HG02870 (cell line): ENCODE measurements at regions not wholly inside any gene's neighbourhood (a gene's known extent, or its start where the extent isn't known, plus 50 kb on each side); places are given as distances from the start of the nearest gene placed in this dataset.

ENCODE experiments used
- ATAC-seq: cut with Tn5 transposase; IDR thresholded peaks from one replicate; pipeline ENCODE4 v1.9.1; 2021; ENCODE audit warnings: mild to moderate bottlenecking, moderate library complexity; ENCODE audit not compliant: unreplicated experiment

GRCh38 chr6:168837254-168838036 is 396.5 kb downstream of the SMOC2 start:
- no peak for ATAC-seq

- no peak for ATAC-seq
Measured at GRCh38 chr6:168835991-168836390, 395.0 kb downstream of the SMOC2 start.

- ATAC-seq = no peak
Measured at GRCh38 chr6:168834801-168835200, 393.8 kb downstream of the SMOC2 start.

GRCh38 chr6:168834042-168834587 is 393.1 kb downstream of the SMOC2 start:
- no peak for ATAC-seq

GRCh38 chr6:168828800-168829199 is 387.8 kb downstream of the SMOC2 start:
- ATAC-seq = no peak

DNA sequence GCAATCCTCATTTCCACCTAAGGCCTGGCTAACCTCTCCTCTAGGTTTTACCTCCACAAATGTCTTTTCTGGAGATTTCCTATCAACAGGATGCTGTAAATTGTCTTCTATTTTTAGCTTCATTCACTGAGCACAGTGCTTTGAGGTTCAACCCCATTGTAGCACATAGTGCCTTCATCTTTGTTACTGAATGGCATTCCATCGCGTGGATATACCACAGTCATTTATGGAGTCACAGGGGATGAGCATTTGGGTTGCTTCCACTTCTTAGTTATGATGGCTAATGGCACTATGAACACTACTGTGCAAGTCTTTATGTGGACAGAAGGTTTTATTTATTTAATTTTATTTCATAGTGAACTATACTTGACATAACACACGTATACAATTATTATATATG is 387.1 kb downstream of the SMOC2 start:
- ATAC-seq = no peak

DNA sequence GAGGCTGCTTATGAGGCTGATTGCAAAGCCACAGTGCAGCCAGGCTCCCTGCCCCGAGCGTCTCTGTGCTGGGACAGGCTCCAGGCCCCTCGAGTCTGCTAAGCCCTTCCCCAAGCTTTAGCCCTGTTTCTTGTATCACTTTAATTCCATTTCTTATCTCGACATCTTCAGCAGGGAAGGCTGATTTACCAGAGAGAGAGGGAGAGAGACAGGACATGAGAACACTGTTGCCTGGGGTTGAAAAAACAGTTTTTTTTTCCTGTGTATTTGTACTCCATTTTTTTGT is 386.5 kb downstream of the SMOC2 start:
- ATAC-seq = no peak

DNA sequence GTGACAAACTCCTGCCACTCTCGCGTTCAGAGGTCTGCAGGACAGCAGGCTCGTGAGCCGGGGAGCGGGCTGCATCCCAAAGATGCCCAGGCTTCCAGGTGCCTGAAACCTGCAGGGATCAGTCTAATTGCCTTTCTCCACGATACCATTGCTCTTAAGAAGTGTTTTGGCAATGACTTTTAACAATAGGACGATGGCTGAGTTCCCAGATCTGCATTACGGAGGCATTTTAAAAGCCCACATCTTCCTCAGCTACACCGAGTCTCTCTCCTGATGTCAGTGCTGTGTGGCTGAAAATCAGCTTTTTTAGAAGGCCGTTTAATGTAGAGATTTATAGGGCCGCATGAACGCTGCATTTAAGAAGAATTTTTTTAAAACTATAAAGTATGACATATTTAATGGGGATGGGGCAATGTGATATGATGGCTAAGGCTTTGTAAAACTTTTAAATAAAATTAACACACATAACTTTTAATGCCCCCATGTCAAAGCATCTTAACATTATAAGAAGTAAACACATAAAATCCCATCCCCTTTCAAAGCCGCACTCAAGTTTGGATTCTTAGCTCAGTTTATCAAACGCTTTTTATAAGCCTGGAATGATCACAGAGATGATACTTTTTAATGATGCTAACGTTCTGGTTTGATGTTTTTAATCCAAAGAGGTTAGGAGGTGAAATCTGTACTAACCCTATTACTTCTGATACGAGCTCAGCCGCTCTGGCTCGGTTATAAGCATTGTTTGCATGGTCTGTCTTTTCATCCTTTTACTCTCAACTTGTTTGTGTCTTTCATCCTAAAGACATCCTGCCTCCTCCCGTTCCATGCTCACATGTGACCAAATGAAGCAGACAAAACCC is 386.0 kb downstream of the SMOC2 start:
- no peak for ATAC-seq

DNA sequence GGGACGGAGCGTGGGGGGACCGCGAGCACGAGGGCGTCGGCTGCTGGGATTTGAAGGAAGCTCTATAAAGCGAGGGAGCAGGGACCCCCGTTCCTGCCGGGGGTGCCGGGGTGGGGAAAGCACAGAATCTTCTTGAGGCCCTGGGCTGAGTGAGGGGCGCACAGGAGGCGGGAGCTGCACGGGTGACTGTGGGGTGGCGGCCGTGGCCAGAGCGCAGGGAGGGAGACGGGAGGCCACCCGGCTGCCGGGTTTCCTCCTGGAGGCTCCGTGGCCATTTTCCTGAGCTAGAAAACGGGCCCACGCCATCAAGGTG is 385.1 kb downstream of the SMOC2 start:
- ATAC-seq = no peak

DNA sequence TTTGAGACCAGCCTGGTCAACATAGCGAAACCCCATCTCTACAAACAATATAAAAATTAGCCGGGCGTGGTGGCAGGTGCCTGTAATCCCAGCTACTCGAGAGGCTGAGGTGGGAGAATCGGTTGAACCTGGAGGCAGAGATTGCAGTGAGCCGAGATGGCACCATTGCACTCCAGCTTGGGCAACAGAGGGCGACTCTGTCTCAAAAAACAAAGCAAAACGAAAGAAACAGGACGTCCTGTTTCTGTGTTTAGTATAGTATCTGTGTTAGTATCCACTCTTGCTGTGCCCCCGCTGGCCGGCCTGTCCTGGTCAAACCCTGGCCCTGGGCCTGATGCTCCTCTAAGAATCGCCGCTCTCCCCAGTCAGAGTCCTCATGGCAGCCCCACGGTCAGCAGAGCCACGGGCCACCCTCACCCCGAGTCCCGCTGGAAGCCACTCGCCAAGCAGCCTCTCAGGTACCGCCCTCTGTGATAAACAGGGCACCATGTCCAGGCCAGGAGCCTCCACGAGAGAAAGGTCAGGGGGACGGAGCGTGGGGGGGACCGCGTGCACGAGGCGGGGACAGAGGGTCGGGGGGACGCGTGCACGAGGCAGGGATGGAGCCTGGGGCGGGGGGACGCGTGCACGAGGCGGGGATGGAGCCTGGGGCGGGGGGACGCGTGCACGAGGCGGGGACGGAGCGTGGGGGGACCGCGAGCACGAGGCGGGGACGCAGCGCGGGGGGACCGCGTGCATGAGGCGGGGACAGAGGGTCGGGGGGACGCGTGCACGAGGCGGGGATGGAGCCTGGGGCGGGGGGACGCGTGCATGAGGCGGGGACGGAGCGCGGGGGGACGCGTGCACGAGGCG is 384.5 kb downstream of the SMOC2 start:
- no peak for ATAC-seq

DNA sequence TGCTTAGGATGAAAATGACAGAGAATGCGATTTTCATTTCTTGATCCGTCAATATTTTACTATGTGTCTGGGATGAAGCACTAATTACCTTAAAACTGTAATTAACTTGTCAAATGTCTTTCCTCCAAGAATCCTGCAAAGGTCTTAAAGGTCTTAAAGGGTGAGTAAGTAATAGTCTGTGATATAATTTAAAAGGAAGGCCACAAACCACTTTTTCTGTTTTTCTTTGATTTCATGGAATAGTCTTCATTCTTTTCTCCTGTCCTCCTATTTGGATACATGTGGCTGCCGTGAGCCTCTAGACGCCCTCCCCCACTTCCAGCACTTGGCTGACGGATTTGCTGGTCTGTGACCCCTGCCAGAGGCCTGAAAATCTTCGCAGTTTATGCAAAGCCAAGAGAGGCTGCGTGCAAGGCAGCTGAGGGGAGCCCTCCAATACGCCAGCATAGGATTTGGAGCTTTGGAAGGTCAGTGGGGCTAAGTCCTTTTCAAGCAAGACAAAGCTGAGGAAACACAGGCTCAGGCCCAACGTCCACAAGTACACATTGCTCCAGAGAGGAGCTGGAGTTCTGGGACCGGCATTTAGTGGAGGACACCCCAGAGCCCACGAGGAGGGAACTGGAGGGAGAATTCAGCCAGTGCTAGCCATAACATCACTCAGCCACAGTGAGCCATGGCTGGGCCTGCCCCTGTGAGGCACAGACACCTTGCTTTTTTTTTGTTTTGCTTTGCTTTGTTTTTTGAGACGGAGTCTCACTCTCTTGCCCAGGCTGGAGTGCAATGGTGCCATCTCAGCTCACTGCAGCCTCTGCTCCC is 382.6 kb downstream of the SMOC2 start:
- ATAC-seq = no peak

DNA sequence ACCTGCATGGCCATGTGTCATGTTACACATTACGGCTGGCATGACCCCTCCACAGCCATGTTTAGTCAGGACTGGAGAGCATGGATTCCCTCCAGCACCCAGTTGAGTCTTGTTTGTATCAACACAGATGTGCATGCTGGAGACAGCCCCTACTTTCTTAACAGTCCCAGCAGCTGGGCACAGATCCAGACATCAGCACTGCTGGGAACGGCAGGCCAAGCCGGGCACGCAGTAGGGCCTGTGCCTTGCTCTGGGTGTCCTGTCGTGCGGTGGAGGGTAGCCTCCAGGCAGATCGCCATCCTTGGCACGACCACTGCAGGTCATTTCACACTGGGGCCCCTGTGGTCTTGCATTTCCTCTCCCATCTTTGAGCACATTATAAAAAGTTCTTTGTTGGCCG is 381.4 kb downstream of the SMOC2 start:
- no peak for ATAC-seq

GRCh38 chr6:168819546-168819945 is 378.6 kb downstream of the SMOC2 start:
- ATAC-seq = no peak

DNA sequence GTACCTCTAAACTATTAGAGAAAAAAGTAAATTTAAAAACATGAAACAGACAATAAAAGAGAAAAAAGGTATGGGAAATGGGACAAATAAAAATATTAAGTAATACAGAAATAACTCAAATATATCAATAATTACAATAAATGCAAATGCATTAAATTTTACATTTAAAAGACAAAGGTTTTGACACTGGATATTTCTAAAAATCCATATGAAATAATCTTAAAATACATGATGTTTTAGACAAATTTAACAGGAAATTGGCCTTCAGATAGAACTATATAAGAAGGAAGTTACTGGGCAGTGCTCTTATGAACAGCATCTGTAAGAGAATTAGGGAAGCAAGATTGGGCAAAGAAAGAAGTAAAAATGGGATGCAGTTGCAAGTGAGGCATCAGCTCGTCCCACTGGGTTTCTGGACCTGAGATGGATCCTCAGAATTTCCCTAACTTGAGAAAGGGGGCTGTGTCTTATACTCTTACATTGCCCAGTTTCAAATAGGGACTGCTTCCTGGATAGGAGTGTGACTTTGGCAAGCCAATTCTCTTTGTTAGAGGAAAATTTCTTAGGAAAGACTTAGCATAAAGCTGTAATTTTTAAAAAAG is 376.7 kb downstream of the SMOC2 start:
- ATAC-seq = no peak

DNA sequence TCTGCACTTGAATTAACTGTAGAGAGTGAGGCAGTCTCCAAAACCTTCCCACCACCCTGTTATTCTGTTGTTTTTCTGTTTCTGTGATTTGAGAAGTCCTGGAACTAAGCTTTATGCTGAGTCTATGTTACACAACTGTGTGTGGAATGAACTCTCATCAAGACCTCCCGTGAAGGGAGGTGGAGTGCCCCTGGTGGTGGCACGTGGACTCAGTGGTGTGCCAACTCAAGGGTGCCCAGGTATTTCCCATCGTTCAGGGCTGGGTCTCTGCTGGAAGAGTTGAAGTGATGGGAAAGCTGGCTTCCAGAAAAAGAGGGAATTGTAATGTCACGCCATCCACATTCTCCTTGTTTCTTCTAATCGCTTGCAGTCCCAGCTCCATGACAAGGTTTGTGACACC is 374.2 kb downstream of the SMOC2 start:
- ATAC-seq = no peak

- no peak for ATAC-seq
Measured at GRCh38 chr6:168808232-168808631, 367.2 kb downstream of the SMOC2 start.

- no peak for ATAC-seq
Measured at GRCh38 chr6:168804331-168804730, 363.3 kb downstream of the SMOC2 start.

DNA sequence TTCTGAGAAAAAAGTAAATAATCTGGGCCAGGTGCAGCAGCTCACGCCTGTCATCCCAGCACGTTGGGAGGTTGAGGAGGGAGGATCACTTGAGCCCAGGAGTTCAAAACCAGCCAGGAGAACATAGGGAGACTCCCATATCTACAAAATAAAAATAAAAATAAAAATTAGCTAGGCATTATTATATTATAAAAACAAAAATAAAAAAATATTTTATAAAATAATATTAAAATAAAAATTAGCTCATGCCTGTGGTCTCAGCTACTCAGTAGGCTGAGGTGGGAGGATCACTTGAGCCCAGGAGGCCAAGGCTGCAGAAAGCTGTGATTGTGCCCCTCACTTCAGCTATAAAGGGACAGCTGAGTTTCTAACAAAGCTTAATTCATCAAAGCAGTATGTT is 362.9 kb downstream of the SMOC2 start:
- ATAC-seq = no peak

- ATAC-seq = no peak
Measured at GRCh38 chr6:168799067-168799466, 358.1 kb downstream of the SMOC2 start.

DNA sequence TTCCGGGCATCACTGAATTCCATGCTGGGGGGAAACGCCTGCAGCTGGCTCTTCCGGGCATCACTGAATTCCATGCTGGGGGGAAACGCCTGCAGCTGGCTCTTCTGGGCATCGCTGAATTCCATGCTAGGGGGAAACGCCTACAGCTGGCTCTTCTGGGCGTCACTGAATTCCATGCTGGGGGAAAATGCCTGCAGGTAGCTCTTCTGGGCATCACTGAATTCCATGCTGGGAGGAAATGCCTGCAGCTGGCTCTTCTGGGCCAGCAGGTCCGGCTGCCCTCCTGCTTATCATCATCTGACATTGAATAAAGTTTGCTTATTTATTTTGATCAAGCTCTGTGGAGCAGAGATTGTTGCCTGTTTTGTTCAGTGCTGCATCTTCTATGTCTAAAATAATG is 355.1 kb downstream of the SMOC2 start:
- no peak for ATAC-seq
